BE2C (cell line): ENCODE measurements at regions not wholly inside any gene's neighbourhood (a gene's known extent, or its start where the extent isn't known, plus 50 kb on each side); places are given as distances from the start of the nearest gene placed in this dataset.
"Not testable (repeated sequence)": the region's sequence is repeated elsewhere in the genome, so short reads cannot be mapped to it uniquely, and the experiment has no call there.

Source experiments
- DNase-seq: peaks from one replicate; pipeline ENCODE4 v3.0.0-alpha.2; 2020
- H3K27me3 ChIP-seq: fragments of 250-450 bp; sonication (Bioruptor Pico); 2 replicates; pipeline ENCODE4 v1.5.1; 2020; ENCODE audit warnings: mild to moderate bottlenecking
- H3K36me3 ChIP-seq: fragments of 250-450 bp; sonication (Bioruptor Pico); 2 replicates; pipeline ENCODE4 v1.5.1; 2020; ENCODE audit warnings: mild to moderate bottlenecking
- H3K4me1 ChIP-seq: fragments of 250-450 bp; sonication (Bioruptor Pico); 2 replicates; pipeline ENCODE4 v1.5.1; 2020
- H3K4me3 ChIP-seq: 2 replicates; pipeline ENCODE4 v1.5.1; 2011; ENCODE audit warnings: low read depth, low read length
- H3K9me3 ChIP-seq: fragments of 250-450 bp; sonication (Bioruptor Pico); 2 replicates; pipeline ENCODE4 v1.5.1; 2020
- TF ChIP-seq, protein P1 (sequence below): IDR thresholded peaks from 2 replicates; pipeline ENCODE4 v1.5.1; 2012; ENCODE audit warnings: mild to moderate bottlenecking, low read depth, low read length

GRCh38 chr5:17406423-17406838 is 91.6 kb upstream of the TAF11L2 start:
- Histone ChIP-seq H3K4me1 (no peaks in the 10 kb centered on the region; the same call in 1 of the 2 replicates), H3K27me3 (no peaks in the 10 kb centered on the region), H3K4me3 (no peak overlapping the region), H3K36me3 (no peaks in the 10 kb centered on the region), H3K9me3 (no peaks in the 10 kb centered on the region)
- TF ChIP-seq, protein P1, sequence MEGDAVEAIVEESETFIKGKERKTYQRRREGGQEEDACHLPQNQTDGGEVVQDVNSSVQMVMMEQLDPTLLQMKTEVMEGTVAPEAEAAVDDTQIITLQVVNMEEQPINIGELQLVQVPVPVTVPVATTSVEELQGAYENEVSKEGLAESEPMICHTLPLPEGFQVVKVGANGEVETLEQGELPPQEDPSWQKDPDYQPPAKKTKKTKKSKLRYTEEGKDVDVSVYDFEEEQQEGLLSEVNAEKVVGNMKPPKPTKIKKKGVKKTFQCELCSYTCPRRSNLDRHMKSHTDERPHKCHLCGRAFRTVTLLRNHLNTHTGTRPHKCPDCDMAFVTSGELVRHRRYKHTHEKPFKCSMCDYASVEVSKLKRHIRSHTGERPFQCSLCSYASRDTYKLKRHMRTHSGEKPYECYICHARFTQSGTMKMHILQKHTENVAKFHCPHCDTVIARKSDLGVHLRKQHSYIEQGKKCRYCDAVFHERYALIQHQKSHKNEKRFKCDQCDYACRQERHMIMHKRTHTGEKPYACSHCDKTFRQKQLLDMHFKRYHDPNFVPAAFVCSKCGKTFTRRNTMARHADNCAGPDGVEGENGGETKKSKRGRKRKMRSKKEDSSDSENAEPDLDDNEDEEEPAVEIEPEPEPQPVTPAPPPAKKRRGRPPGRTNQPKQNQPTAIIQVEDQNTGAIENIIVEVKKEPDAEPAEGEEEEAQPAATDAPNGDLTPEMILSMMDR = no peak
- no peak for DNase-seq

- no peak for DNase-seq
- Histone ChIP-seq H3K27me3 (no peaks in the 10 kb centered on the region), H3K4me3 (no peak overlapping the region), H3K9me3 (no peaks in the 10 kb centered on the region), H3K4me1 (0 out of 2 replicates have a peak, but pooled peaks cover 7% of the 10 kb centered on the region), H3K36me3 (no peaks in the 10 kb centered on the region)
- TF ChIP-seq, protein P1 = no peak
Measured at GRCh38 chr5:17411436-17412402, 86.3 kb upstream of the TAF11L2 start.

DNA sequence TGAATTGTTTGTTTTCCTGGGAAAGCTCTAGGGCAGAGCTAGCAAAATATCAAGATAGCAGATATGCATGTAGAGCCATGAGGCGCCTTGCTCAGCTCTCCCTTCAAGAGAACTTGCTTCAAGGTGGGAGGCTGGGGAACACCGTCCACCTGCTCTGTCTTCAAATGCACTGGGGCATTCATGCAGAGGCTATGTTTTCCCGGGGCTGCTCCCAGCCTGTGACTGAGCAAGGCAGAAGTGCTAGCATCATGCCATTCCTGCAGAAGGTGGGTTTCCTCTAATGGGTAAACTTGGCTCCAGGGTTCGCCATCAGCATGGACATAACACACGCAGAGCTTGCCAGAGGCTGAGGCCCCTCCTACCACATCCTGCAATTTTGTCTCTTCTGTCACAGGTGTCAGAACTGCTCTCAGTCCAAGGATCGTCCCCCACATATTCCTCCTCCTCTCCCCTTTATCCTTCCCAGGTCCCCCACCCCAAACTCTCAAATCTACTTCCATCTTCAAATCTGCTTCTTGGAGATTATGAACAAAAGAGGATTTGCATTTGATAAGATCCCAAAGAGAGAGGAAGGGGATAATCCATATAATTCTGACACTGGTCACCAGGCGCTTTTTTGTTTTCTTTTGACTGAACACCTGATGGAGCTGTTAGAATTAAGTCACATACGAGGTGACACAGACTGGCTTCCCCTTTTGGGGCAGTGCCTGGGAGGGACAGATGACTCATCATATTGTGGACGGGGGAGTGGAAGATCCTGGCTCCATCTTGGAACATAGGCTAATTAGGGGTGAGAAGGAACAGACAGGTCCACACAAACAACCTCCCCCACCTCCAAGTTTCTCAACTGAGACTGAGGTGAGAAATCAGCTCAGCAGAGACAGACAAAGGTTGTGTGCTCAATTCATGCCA is 85.0 kb upstream of the TAF11L2 start:
- Histone ChIP-seq H3K4me1 (0 out of 2 replicates have a peak, but pooled peaks cover 7% of the 10 kb centered on the region), H3K27me3 (no peaks in the 10 kb centered on the region), H3K36me3 (no peaks in the 10 kb centered on the region), H3K9me3 (no peaks in the 10 kb centered on the region), H3K4me3 (no peak overlapping the region)
- TF ChIP-seq, protein P1 = no peak
- no peak for DNase-seq

- TF ChIP-seq, protein P1 = no peak
- Histone ChIP-seq H3K4me3 (no peak overlapping the region), H3K4me1 (0 out of 2 replicates have a peak, but pooled peaks cover 7% of the 10 kb centered on the region), H3K9me3 (no peaks in the 10 kb centered on the region), H3K36me3 (no peaks in the 10 kb centered on the region), H3K27me3 (no peaks in the 10 kb centered on the region)
- no peak for DNase-seq
Measured at GRCh38 chr5:17413691-17414090, 84.3 kb upstream of the TAF11L2 start.

GRCh38 chr5:17415321-17415758 is 82.7 kb upstream of the TAF11L2 start:
- Histone ChIP-seq H3K27me3 (no peaks in the 10 kb centered on the region), H3K4me3 (no peak overlapping the region), H3K9me3 (no peaks in the 10 kb centered on the region), H3K36me3 (no peaks in the 10 kb centered on the region), H3K4me1 (0 out of 2 replicates have a peak, but pooled peaks cover 7% of the 10 kb centered on the region)
- TF ChIP-seq, protein P1 = no peak
- no peak for DNase-seq

DNA sequence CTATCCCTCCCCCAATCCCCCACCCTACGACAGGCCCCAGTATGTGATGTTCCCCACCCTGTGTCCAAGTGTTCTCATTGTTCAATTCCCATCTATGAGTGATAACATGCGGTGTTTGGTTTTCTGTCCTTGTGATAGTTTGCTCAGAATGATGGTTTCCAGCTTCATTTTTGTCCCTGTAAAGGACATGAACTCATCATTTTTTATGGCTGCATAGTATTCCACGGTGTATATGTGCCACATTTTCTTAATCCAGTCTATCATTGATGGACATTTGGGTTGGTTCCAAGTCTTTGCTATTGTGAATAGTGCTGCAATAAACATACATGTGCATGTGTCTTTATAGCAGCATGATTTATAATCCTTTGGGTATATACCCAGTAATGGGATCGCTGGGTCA is 81.7 kb upstream of the TAF11L2 start:
- not testable (repeated sequence) for H3K27me3 ChIP-seq, H3K9me3 ChIP-seq, H3K4me3 ChIP-seq, H3K36me3 ChIP-seq, H3K4me1 ChIP-seq, DNase-seq
